ENCODE measurements at regions not wholly inside any gene's neighbourhood (a gene's known extent, or its start where the extent isn't known, plus 50 kb on each side); places are given as distances from the start of the nearest gene placed in this dataset.

GRCh38 chr16:80260906-80261311 lies 279.9 kb upstream of the DYNLRB2 start:
- TF ChIP-seq, protein P1, sequence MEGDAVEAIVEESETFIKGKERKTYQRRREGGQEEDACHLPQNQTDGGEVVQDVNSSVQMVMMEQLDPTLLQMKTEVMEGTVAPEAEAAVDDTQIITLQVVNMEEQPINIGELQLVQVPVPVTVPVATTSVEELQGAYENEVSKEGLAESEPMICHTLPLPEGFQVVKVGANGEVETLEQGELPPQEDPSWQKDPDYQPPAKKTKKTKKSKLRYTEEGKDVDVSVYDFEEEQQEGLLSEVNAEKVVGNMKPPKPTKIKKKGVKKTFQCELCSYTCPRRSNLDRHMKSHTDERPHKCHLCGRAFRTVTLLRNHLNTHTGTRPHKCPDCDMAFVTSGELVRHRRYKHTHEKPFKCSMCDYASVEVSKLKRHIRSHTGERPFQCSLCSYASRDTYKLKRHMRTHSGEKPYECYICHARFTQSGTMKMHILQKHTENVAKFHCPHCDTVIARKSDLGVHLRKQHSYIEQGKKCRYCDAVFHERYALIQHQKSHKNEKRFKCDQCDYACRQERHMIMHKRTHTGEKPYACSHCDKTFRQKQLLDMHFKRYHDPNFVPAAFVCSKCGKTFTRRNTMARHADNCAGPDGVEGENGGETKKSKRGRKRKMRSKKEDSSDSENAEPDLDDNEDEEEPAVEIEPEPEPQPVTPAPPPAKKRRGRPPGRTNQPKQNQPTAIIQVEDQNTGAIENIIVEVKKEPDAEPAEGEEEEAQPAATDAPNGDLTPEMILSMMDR (conservative IDR thresholded peaks at IDR 0.05 in 1 of 2, IDR thresholded peaks at IDR 0.05 in 1 of 2; ENCODE audit: extremely low read depth in 1 of 2, insufficient read depth in 1 of 2, low read depth in 1 of 2, low read length in 2 of 2): no peak
- TF ChIP-seq EZH2 (IDR thresholded peaks at IDR 0.05; ENCODE audit: borderline replicate concordance, low read length): no peak
